Adipocyte (in vitro differentiated cells): ENCODE measurements at regions not wholly inside any gene's neighbourhood (a gene's known extent, or its start where the extent isn't known, plus 50 kb on each side); places are given as distances from the start of the nearest gene placed in this dataset.

Experiments used
- DNase-seq: peaks from one replicate; pipeline ENCODE4 v3.0.0-alpha.2; 2015; ENCODE audit warnings: low read depth
- H3K27me3 ChIP-seq: replicated peaks from 2 replicates; pipeline ENCODE4 v1.7.0; 2013; ENCODE audit warnings: mild to moderate bottlenecking, low read length, moderate library complexity; ENCODE audit not compliant: control insufficient read depth, insufficient read depth
- H3K36me3 ChIP-seq: 2 replicates; pipeline ENCODE4 v1.7.0; 2013; ENCODE audit warnings: low read length, mild to moderate bottlenecking, moderate library complexity; ENCODE audit not compliant: control insufficient read depth, insufficient read depth, severe bottlenecking
- H3K4me1 ChIP-seq: 2 replicates; pipeline ENCODE4 v1.7.0; 2013; ENCODE audit warnings: mild to moderate bottlenecking, low read length, moderate library complexity; ENCODE audit not compliant: control insufficient read depth, insufficient read depth
- H3K4me3 ChIP-seq: 2 replicates; pipeline ENCODE4 v1.7.0; 2013; ENCODE audit warnings: mild to moderate bottlenecking, low read length, moderate library complexity
- H3K9ac ChIP-seq: 2 replicates; pipeline ENCODE4 v1.7.0; 2013; ENCODE audit warnings: mild to moderate bottlenecking, low read length, moderate library complexity
- H3K9me3 ChIP-seq: 2 replicates; pipeline ENCODE4 v1.7.0; 2013; ENCODE audit warnings: mild to moderate bottlenecking, low read length, moderate library complexity; ENCODE audit not compliant: control insufficient read depth

DNA sequence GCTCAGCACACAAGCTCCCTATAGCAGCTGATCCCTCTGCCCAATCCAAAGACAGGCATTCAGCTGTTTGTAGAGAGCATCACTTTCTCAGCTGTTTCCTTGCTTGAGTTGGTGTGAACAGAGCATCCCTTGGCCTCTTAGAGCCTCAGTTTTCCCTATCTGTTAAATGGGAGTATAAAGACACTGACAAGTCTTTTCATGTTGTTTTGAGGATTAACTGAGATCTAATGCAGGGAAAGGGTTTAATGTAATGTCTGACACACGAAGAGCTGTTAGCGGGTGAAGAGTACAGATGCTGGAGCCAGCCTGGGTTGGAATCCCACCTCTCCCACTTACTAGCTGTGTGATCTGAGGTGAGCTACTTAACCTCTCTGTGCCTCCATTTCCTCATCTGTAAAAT, 149.5 kb downstream of the PHETA1 start:
- Histone ChIP-seq H3K4me3 (no peak overlapping the region), H3K9ac (no peak overlapping the region), H3K27me3 (peaks cover 34% of the 10 kb centered on the region), H3K36me3 (no peaks in the 10 kb centered on the region), H3K4me1 (no peaks in the 10 kb centered on the region), H3K9me3 (no peaks in the 10 kb centered on the region)
- no peak for DNase-seq

- Histone ChIP-seq H3K36me3 (no peaks in the 10 kb centered on the region), H3K4me3 (no peak overlapping the region), H3K9me3 (no peaks in the 10 kb centered on the region), H3K27me3 (peaks cover 36% of the 10 kb centered on the region), H3K4me1 (no peaks in the 10 kb centered on the region), H3K9ac (no peak overlapping the region)
- no peak for DNase-seq
These were observed 150.4 kb downstream of the PHETA1 start for GRCh38 chr12:111218499-111218898.

GRCh38 chr12:111216387-111217159, 152.3 kb downstream of the PHETA1 start:
- no peak for DNase-seq
- no peaks in the 10 kb centered on the region for H3K4me1 ChIP-seq
- H3K27me3 ChIP-seq = peaks cover 46% of the 10 kb centered on the region
- H3K9ac ChIP-seq = no peak overlapping the region
- H3K4me3 ChIP-seq = no peak overlapping the region
- no peaks in the 10 kb centered on the region for H3K9me3 ChIP-seq
- H3K36me3 ChIP-seq = no peaks in the 10 kb centered on the region

DNA sequence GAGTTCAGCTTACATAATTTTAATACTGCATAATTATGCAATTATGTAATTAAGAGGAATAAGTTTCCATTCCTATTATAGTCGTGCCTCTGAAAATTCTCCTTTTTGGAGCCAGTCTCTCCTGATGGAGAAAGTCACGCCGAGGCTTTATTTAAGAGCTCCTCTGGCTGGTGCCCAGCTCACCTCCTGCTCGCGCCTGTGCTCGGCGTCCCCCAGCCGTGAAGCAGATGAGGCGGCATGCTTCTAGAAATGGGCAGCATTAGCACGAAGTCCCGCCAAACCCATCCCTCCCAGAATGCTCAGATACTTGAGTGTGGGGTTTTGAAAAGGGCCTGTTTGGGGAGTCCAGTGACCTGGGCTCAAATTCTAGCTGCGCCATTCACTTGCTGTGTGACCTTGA, 153.0 kb downstream of the PHETA1 start:
- no peak overlapping the region for H3K4me3 ChIP-seq
- no peak overlapping the region for H3K9ac ChIP-seq
- H3K9me3 ChIP-seq = no peaks in the 10 kb centered on the region
- H3K27me3 ChIP-seq = peaks cover 52% of the 10 kb centered on the region
- H3K36me3 ChIP-seq = no peaks in the 10 kb centered on the region
- DNase-seq = no peak
- no peaks in the 10 kb centered on the region for H3K4me1 ChIP-seq

- DNase-seq = no peak
- Histone ChIP-seq H3K4me3 (no peak overlapping the region), H3K27me3 (peaks cover 59% of the 10 kb centered on the region), H3K4me1 (no peaks in the 10 kb centered on the region), H3K9me3 (no peaks in the 10 kb centered on the region), H3K36me3 (no peaks in the 10 kb centered on the region), H3K9ac (no peak overlapping the region)
These were observed 154.5 kb downstream of the PHETA1 start for GRCh38 chr12:111214401-111214800.

DNA sequence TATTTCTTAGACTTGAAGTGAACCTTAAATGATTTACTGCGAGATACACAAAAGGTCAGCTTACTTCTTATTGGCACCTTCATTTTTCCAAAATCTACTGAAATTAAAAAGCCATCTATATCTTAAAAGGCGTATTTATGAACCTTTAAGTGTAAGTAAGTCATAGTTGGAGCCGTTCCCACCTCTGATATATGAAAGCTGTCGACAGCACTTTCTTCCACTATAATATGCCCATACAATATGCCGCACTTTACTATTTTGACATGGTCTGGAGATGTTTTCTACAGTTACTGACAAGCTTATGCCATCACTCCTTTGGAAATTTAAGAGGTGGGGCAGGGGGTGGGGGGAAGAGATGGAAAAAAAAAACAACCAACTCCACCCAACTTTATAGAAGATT, 155.3 kb downstream of the PHETA1 start:
- H3K4me1 ChIP-seq = no peaks in the 10 kb centered on the region
- no peak for DNase-seq

GRCh38 chr12:111212814-111213456, 156.0 kb downstream of the PHETA1 start:
- no peaks in the 10 kb centered on the region for H3K4me1 ChIP-seq
- peaks cover 66% of the 10 kb centered on the region for H3K27me3 ChIP-seq
- H3K9ac ChIP-seq = no peak overlapping the region
- no peaks in the 10 kb centered on the region for H3K36me3 ChIP-seq
- no peak for DNase-seq
- no peak overlapping the region for H3K4me3 ChIP-seq
- peaks cover under 1% of the 10 kb centered on the region for H3K9me3 ChIP-seq

More for the DNA sequence above, 155.3 kb downstream of the PHETA1 start:
- no peak overlapping the region for H3K4me3 ChIP-seq
- no peaks in the 10 kb centered on the region for H3K9me3 ChIP-seq
- no peaks in the 10 kb centered on the region for H3K36me3 ChIP-seq
- H3K27me3 ChIP-seq = peaks cover 65% of the 10 kb centered on the region
- no peak overlapping the region for H3K9ac ChIP-seq

DNA sequence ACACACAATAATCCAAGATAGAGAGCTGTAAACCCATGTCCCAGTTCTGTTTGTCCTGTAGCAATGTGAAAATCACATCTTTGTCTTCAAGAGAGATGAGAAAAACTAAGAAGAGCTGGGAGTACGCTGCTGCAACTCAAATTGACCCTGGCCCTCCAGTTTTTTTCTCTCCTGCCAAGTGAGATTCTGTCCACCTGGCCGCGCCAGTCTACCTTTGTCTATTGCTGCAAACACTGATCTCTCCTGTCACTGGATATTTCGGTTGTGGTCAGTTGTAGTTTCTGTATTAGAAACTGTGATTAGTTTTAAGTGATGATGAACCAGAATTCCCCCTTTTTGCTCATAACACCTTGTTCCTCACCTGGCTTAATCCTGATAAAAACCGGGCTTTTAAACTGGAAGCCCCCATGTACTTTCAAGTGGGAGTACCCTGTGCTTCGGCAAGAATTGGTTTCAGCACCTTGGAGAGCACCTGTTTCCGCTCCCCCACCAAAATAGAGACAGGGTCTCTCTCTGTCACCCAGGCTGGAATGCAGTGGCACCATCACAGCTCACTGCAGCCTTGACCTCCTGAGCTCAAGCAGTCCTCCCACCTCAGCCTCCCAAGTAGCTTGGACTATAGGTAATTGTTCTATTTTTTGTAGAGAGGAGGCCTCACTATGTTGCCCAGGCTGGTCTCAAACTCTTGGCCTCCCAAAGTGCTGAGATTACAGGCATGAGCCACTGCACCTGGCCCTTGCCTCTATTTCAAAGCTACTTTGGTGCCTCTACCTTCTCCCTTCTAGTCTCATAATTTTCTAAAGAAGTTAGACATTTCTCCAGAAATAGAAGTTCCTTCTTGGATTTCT, 156.8 kb downstream of the PHETA1 start:
- Histone ChIP-seq H3K9me3 (peaks cover 3% of the 10 kb centered on the region), H3K9ac (no peak overlapping the region), H3K27me3 (peaks cover 66% of the 10 kb centered on the region), H3K4me1 (no peaks in the 10 kb centered on the region), H3K4me3 (no peak overlapping the region), H3K36me3 (no peaks in the 10 kb centered on the region)
- DNase-seq = peak; percentile 9

DNA sequence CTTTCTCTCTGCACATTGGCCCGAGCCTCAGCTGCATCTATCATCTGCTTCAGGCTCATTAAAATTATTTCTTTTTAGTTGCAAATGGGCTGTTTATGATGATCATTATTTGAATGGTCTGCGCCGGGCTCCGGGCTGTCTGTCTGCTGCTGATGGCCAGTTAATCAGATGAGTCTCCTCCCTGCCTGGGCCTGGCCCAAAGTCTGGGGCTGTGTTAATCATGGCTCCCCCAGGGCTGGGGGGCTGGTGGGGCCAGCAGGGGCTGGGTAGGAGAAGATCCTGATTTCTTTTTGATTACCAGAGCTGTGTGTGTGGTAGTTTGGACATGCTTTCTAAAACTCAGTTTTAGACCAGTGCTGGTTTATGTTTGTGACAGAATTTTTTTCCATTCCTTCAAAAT, 159.1 kb downstream of the PHETA1 start:
- Histone ChIP-seq H3K4me3 (no peak overlapping the region), H3K9me3 (peaks cover 3% of the 10 kb centered on the region), H3K36me3 (no peaks in the 10 kb centered on the region), H3K27me3 (peaks cover 58% of the 10 kb centered on the region), H3K9ac (no peak overlapping the region), H3K4me1 (no peaks in the 10 kb centered on the region)
- DNase-seq = no peak

DNA sequence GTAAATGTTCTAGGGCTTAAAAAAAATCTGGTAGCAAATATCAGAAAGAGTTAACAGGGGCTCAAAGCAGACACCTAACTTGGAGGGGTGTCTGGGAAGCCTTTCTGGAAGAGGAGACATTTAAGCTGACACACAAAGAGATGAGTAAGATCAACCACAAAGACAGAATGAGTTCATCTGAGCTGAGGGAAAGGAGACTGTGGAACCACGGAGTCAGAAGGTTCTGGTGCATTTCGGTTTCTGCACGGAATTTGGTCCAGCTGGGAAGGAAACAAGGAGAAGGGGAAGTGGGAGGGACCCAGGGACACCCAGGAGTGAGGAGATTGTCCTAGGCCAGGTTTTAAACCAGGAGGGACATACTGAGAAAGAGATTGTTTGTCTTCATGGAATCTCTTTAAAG, 161.1 kb downstream of the PHETA1 start:
- H3K4me1 ChIP-seq = no peaks in the 10 kb centered on the region
- no peak overlapping the region for H3K9ac ChIP-seq
- no peak for DNase-seq
- H3K9me3 ChIP-seq = peaks cover 3% of the 10 kb centered on the region
- H3K4me3 ChIP-seq = no peak overlapping the region
- peaks cover 58% of the 10 kb centered on the region for H3K27me3 ChIP-seq
- H3K36me3 ChIP-seq = no peaks in the 10 kb centered on the region

- H3K9me3 ChIP-seq = peaks cover 3% of the 10 kb centered on the region
- H3K4me1 ChIP-seq = no peaks in the 10 kb centered on the region
- no peaks in the 10 kb centered on the region for H3K36me3 ChIP-seq
- no peak overlapping the region for H3K4me3 ChIP-seq
- DNase-seq = no peak
- H3K9ac ChIP-seq = no peak overlapping the region
- H3K27me3 ChIP-seq = peaks cover 65% of the 10 kb centered on the region
These were observed 164.1 kb downstream of the PHETA1 start for GRCh38 chr12:111204788-111205241.
